Ishikawa (cell line): ENCODE measurements at regions not wholly inside any gene's neighbourhood (a gene's known extent, or its start where the extent isn't known, plus 50 kb on each side); places are given as distances from the start of the nearest gene placed in this dataset.

Source experiments
- CEBPB ChIP-seq: IDR thresholded peaks from 2 replicates; pipeline ENCODE4 v1.6.1; 2012
- CREB1 ChIP-seq: IDR thresholded peaks from 2 replicates; pipeline ENCODE4 v1.6.1; 2012; ENCODE audit warnings: low read depth
- EP300 ChIP-seq: IDR thresholded peaks from 2 replicates; pipeline ENCODE4 v1.6.1; 2012; ENCODE audit warnings: borderline replicate concordance
- NFIC ChIP-seq: IDR thresholded peaks from 2 replicates; pipeline ENCODE4 v1.6.1; 2012
- RAD21 ChIP-seq: IDR thresholded peaks from 2 replicates; pipeline ENCODE4 v1.6.1; 2012; ENCODE audit warnings: low read depth
- TAF1 ChIP-seq: IDR thresholded peaks from 2 replicates; pipeline ENCODE4 v1.6.1; 2012; ENCODE audit warnings: low read depth, mild to moderate bottlenecking
- YY1 ChIP-seq: IDR thresholded peaks from 2 replicates; pipeline ENCODE4 v1.6.1; 2012; ENCODE audit warnings: low read depth
- TF ChIP-seq, protein P1 (sequence below): IDR thresholded peaks from 2 replicates; pipeline ENCODE4 v1.6.1; 2012
- TF ChIP-seq, protein P2 (sequence below): IDR thresholded peaks from 2 replicates; pipeline ENCODE4 v1.6.1; 2012

DNA sequence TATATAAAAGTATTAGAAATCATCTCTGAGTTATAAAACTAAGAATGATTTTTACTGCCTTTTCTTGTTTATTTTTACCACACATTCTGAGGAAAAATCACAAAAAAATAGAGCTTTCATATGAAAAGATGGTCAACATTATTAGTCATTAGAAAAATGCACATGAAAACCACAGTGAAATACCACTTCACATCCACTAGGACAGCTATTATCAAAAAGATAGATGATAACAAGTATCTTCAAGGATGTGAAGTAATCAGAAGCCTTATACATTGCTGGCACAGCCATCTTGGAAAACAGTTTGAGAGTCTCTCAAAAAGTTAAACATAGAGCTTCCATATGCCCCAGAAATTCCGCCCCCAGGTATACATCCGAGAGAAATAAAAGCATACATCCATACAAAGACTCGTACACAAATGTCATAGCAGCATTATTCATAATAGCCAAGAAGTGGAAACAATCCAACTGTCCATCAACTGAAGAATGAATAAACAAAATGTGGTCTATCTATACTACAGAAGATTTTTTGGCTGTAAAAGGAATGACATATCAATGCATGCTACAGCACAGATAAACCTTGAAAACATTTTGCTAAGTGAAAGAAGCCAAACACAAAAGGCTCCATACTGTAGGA lies 523.9 kb downstream of the FUT8 start:
- TF ChIP-seq EP300 = no peak
- no peak for TF ChIP-seq NFIC
- TF ChIP-seq RAD21 = no peak
- no peak for TF ChIP-seq CEBPB
- TF ChIP-seq TAF1 = no peak
- no peak for TF ChIP-seq YY1
- TF ChIP-seq, protein P1, sequence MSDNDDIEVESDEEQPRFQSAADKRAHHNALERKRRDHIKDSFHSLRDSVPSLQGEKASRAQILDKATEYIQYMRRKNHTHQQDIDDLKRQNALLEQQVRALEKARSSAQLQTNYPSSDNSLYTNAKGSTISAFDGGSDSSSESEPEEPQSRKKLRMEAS = no peak
- TF ChIP-seq, protein P2, sequence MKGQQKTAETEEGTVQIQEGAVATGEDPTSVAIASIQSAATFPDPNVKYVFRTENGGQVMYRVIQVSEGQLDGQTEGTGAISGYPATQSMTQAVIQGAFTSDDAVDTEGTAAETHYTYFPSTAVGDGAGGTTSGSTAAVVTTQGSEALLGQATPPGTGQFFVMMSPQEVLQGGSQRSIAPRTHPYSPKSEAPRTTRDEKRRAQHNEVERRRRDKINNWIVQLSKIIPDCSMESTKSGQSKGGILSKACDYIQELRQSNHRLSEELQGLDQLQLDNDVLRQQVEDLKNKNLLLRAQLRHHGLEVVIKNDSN = no peak
- TF ChIP-seq CREB1 = no peak
